WTC11 (cell line): ENCODE measurements at regions not wholly inside any gene's neighbourhood (a gene's known extent, or its start where the extent isn't known, plus 50 kb on each side); places are given as distances from the start of the nearest gene placed in this dataset.

Experiments
- ATAC-seq: fragments of 200-7000 bp; cut with Tn5 transposase; 2 replicates; pipeline ENCODE4 v1.10.0; 2021; ENCODE audit warnings: mild to moderate bottlenecking, moderate library complexity
- CTCF ChIA-PET: fragments of 300-600 bp; sonication (Branson Sonifier 250); formaldehyde crosslinking; loops from one replicate; lab custom pipeline; 2021; ENCODE audit warnings: antibody characterized with exemption; lab: Charles Lee
- POLR2A ChIA-PET: fragments of 350-600 bp; sonication (Branson Sonifier 250); formaldehyde crosslinking; loops from one replicate; lab custom pipeline; 2021; ENCODE audit warnings: antibody characterized with exemption; lab: Charles Lee
- DNase-seq: peaks from one replicate; pipeline ENCODE4 v3.0.0; 2021; ENCODE audit warnings: low spot score
- H3K27ac Mint-ChIP-seq: 2 replicates; pipeline ENCODE4 v1.8.0; 2021; ENCODE audit warnings: mixed read lengths
- H3K27me3 Mint-ChIP-seq: 2 replicates; pipeline ENCODE4 v1.8.0; 2021; ENCODE audit warnings: low read depth, mild to moderate bottlenecking, moderate library complexity, mixed read lengths
- H3K36me3 Mint-ChIP-seq: 2 replicates; pipeline ENCODE4 v1.8.0; 2021; ENCODE audit warnings: mixed read lengths
- H3K4me1 Mint-ChIP-seq: 2 replicates; pipeline ENCODE4 v1.8.0; 2022; ENCODE audit warnings: mixed read lengths
- H3K4me3 Mint-ChIP-seq: 2 replicates; pipeline ENCODE4 v1.8.0; 2021; ENCODE audit warnings: mild to moderate bottlenecking, moderate library complexity, mixed read lengths
- H3K9me3 Mint-ChIP-seq: 2 replicates; pipeline ENCODE4 v1.8.0; 2021; ENCODE audit warnings: mixed read lengths
- AFF4 ChIP-seq: sonication (generic); formaldehyde crosslinking; IDR thresholded peaks from 2 replicates; pipeline ENCODE4 v1.8.1; 2023; ENCODE audit warnings: mild to moderate bottlenecking, missing genetic modification reagents, borderline replicate concordance
- ARID4B ChIP-seq: sonication (generic); formaldehyde crosslinking; IDR thresholded peaks from 2 replicates; pipeline ENCODE4 v1.8.0; 2023; ENCODE audit warnings: missing genetic modification reagents, mild to moderate bottlenecking, borderline replicate concordance
- ATF6 ChIP-seq: sonication (generic); formaldehyde crosslinking; IDR thresholded peaks from 2 replicates; pipeline ENCODE4 v1.8.1; 2023; ENCODE audit warnings: mild to moderate bottlenecking, missing genetic modification reagents
- GRHL2 ChIP-seq: fragments of 250-450 bp; sonication (Bioruptor Pico); IDR thresholded peaks from 2 replicates; pipeline ENCODE4 v1.8.0; 2022; ENCODE audit warnings: mild to moderate bottlenecking, moderate library complexity; ENCODE audit not compliant: insufficient replicate concordance, severe bottlenecking
- MAX ChIP-seq: sonication (generic); formaldehyde crosslinking; IDR thresholded peaks from 2 replicates; pipeline ENCODE4 v1.8.0; 2022; ENCODE audit warnings: mild to moderate bottlenecking, missing genetic modification reagents
- MXD4 ChIP-seq: fragments of 250-450 bp; sonication (Bioruptor Pico); IDR thresholded peaks from 2 replicates; pipeline ENCODE4 v1.8.0; 2021; ENCODE audit warnings: mild to moderate bottlenecking, moderate library complexity, borderline replicate concordance
- NFATC4 ChIP-seq: fragments of 250-450 bp; sonication (Bioruptor Pico); IDR thresholded peaks from 2 replicates; pipeline ENCODE4 v1.9.0; 2021; ENCODE audit warnings: mild to moderate bottlenecking
- NFYB ChIP-seq: sonication (generic); formaldehyde crosslinking; conservative IDR thresholded peaks from 2 replicates; pipeline ENCODE4 v1.8.0; 2022; ENCODE audit warnings: low read depth, missing genetic modification reagents
- PRRX2 ChIP-seq: fragments of 250-450 bp; sonication (Bioruptor Pico); IDR thresholded peaks from 2 replicates; pipeline ENCODE4 v1.8.0; 2021; ENCODE audit warnings: mild to moderate bottlenecking
- SMAD4 ChIP-seq: sonication (generic); formaldehyde crosslinking; IDR thresholded peaks from 2 replicates; pipeline ENCODE4 v1.8.0; 2022; ENCODE audit warnings: mild to moderate bottlenecking, missing genetic modification reagents
- TEAD1 ChIP-seq: sonication (generic); formaldehyde crosslinking; IDR thresholded peaks from 2 replicates; pipeline ENCODE4 v1.8.0; 2022; ENCODE audit warnings: mild to moderate bottlenecking, missing genetic modification reagents
- ZBTB21 ChIP-seq: sonication (generic); formaldehyde crosslinking; IDR thresholded peaks from 2 replicates; pipeline ENCODE4 v1.8.1; 2023; ENCODE audit warnings: mild to moderate bottlenecking, missing genetic modification reagents, borderline replicate concordance
- ZNF219 ChIP-seq: sonication (generic); formaldehyde crosslinking; IDR thresholded peaks from 2 replicates; pipeline ENCODE4 v1.8.0; 2023; ENCODE audit warnings: missing genetic modification reagents, mild to moderate bottlenecking, borderline replicate concordance
- TF ChIP-seq, protein P1 (sequence below): sonication (generic); formaldehyde crosslinking; IDR thresholded peaks from 2 replicates; pipeline ENCODE4 v1.8.0; 2023; ENCODE audit warnings: missing genetic modification reagents
- TF ChIP-seq, protein P2 (sequence below): sonication (generic); formaldehyde crosslinking; IDR thresholded peaks from 2 replicates; pipeline ENCODE4 v1.8.1; 2023; ENCODE audit warnings: mild to moderate bottlenecking, missing genetic modification reagents, moderate library complexity
- TF ChIP-seq, protein P3 (sequence below): sonication (generic); formaldehyde crosslinking; IDR thresholded peaks from 2 replicates; pipeline ENCODE4 v1.8.1; 2022; ENCODE audit warnings: low read depth, missing genetic modification reagents, borderline replicate concordance
- TF ChIP-seq, protein P4 (sequence below): fragments of 250-450 bp; sonication (Bioruptor Pico); IDR thresholded peaks from 2 replicates; pipeline ENCODE4 v1.9.0; 2021; ENCODE audit warnings: mild to moderate bottlenecking

DNA sequence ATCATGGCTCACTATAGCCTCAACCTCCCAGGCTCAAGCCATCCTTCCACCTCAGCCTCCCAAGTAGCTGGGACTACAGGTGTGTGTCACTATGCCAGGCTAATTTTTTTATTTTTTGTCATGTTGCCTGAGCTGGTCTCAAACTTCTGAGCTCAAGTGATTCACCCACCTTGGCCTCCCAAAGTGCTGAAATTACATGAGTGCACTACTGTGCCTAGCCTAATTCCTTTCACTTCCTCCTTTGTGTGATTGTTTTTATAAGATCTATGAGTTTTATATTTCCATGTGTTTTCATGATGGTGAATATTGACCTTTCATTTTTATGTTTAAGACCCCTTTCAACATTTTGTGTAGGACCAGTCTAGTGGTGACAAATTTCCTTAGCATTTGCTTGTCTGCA lies 55.2 kb upstream of the IL12B start:
- TF ChIP-seq MXD4 (CRISPR knock-in tag): no peak
- TF ChIP-seq ZBTB21 (CRISPR knock-in tag): no peak
- TF ChIP-seq, protein P1, sequence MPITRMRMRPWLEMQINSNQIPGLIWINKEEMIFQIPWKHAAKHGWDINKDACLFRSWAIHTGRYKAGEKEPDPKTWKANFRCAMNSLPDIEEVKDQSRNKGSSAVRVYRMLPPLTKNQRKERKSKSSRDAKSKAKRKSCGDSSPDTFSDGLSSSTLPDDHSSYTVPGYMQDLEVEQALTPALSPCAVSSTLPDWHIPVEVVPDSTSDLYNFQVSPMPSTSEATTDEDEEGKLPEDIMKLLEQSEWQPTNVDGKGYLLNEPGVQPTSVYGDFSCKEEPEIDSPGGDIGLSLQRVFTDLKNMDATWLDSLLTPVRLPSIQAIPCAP: no peak
- TF ChIP-seq ZNF219: no peak
- TF ChIP-seq PRRX2 (CRISPR knock-in tag): no peak
- TF ChIP-seq, protein P2, sequence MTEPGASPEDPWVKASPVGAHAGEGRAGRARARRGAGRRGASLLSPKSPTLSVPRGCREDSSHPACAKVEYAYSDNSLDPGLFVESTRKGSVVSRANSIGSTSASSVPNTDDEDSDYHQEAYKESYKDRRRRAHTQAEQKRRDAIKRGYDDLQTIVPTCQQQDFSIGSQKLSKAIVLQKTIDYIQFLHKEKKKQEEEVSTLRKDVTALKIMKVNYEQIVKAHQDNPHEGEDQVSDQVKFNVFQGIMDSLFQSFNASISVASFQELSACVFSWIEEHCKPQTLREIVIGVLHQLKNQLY (CRISPR knock-in tag): no peak
- TF ChIP-seq, protein P3, sequence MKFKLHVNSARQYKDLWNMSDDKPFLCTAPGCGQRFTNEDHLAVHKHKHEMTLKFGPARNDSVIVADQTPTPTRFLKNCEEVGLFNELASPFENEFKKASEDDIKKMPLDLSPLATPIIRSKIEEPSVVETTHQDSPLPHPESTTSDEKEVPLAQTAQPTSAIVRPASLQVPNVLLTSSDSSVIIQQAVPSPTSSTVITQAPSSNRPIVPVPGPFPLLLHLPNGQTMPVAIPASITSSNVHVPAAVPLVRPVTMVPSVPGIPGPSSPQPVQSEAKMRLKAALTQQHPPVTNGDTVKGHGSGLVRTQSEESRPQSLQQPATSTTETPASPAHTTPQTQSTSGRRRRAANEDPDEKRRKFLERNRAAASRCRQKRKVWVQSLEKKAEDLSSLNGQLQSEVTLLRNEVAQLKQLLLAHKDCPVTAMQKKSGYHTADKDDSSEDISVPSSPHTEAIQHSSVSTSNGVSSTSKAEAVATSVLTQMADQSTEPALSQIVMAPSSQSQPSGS (CRISPR knock-in tag): no peak
- no peak for TF ChIP-seq NFYB (CRISPR knock-in tag)
- no peak for TF ChIP-seq SMAD4 (CRISPR knock-in tag)
- TF ChIP-seq AFF4 (CRISPR knock-in tag): no peak
- TF ChIP-seq MAX (CRISPR knock-in tag): no peak
- TF ChIP-seq TEAD1 (CRISPR knock-in tag): no peak
- no peak for TF ChIP-seq NFATC4 (CRISPR knock-in tag)
- no peak for TF ChIP-seq ATF6 (CRISPR knock-in tag)
- no peak for TF ChIP-seq GRHL2 (CRISPR knock-in tag)
- TF ChIP-seq, protein P4, sequence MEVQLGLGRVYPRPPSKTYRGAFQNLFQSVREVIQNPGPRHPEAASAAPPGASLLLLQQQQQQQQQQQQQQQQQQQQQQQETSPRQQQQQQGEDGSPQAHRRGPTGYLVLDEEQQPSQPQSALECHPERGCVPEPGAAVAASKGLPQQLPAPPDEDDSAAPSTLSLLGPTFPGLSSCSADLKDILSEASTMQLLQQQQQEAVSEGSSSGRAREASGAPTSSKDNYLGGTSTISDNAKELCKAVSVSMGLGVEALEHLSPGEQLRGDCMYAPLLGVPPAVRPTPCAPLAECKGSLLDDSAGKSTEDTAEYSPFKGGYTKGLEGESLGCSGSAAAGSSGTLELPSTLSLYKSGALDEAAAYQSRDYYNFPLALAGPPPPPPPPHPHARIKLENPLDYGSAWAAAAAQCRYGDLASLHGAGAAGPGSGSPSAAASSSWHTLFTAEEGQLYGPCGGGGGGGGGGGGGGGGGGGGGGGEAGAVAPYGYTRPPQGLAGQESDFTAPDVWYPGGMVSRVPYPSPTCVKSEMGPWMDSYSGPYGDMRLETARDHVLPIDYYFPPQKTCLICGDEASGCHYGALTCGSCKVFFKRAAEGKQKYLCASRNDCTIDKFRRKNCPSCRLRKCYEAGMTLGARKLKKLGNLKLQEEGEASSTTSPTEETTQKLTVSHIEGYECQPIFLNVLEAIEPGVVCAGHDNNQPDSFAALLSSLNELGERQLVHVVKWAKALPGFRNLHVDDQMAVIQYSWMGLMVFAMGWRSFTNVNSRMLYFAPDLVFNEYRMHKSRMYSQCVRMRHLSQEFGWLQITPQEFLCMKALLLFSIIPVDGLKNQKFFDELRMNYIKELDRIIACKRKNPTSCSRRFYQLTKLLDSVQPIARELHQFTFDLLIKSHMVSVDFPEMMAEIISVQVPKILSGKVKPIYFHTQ (CRISPR knock-in tag): no peak
- TF ChIP-seq ARID4B (CRISPR knock-in tag): no peak
- ChIA-PET POLR2A (no interaction called here), CTCF (no interaction called here)
- Mint-ChIP-seq H3K9me3 (peaks cover 68% of the 10 kb centered on the region), H3K36me3 (peaks cover 33% of the 10 kb centered on the region), H3K4me1 (no peaks in the 10 kb centered on the region), H3K27me3 (peaks cover 3% of the 10 kb centered on the region; the same call in 1 of the 2 replicates), H3K27ac (no peak overlapping the region), H3K4me3 (no peak overlapping the region)
- ATAC-seq (no peak), DNase-seq (no peak)
